GM12892 (cell line): ENCODE measurements at regions not wholly inside any gene's neighbourhood (a gene's known extent, or its start where the extent isn't known, plus 50 kb on each side); places are given as distances from the start of the nearest gene placed in this dataset.
"Not testable (repeated sequence)": the region's sequence is repeated elsewhere in the genome, so short reads cannot be mapped to it uniquely, and the experiment has no call there.

ENCODE experiments used
- DNase-seq: peaks from one replicate; pipeline ENCODE4 v3.0.0; 2011; ENCODE audit not compliant: insufficient read length
- FAIRE-seq: peaks from 2 replicates; lab custom pipeline; 2011; peaks lifted over from hg19 to GRCh38; lab: Jason Lieb, UNC
- POLR2A ChIP-seq: IDR thresholded peaks from 2 replicates; pipeline ENCODE4 v1.6.1; 2011; ENCODE audit warnings: low read depth, low read length, control low read depth
- POLR2AphosphoS5 ChIP-seq: IDR thresholded peaks from 2 replicates; pipeline ENCODE4 v1.6.1; 2011; ENCODE audit warnings: low read depth, low read length, control low read depth
- TAF1 ChIP-seq: IDR thresholded peaks from 2 replicates; pipeline ENCODE4 v1.6.1; 2011; ENCODE audit warnings: low read depth, mild to moderate bottlenecking, control low read depth, low read length, borderline replicate concordance

- no peak for DNase-seq
- TF ChIP-seq TAF1 (no peak), POLR2AphosphoS5 (no peak)
- FAIRE-seq: no peak
Measured at GRCh38 chr13:73173279-73173811, 114.5 kb downstream of the KLF5 start.

GRCh38 chr13:73171926-73172325 lies 113.1 kb downstream of the KLF5 start:
- FAIRE-seq (no peak), DNase-seq (no peak)
- TF ChIP-seq POLR2A (no peak), POLR2AphosphoS5 (no peak), TAF1 (no peak)

- DNase-seq: no peak
- TF ChIP-seq TAF1 (no peak), POLR2A (no peak)
- no peak for FAIRE-seq
Measured at GRCh38 chr13:73171271-73171682, 112.5 kb downstream of the KLF5 start.

- no peak for FAIRE-seq
- TF ChIP-seq TAF1 (no peak), POLR2AphosphoS5 (no peak)
- no peak for DNase-seq
Measured at GRCh38 chr13:73169971-73170370, 111.2 kb downstream of the KLF5 start.

GRCh38 chr13:73168953-73169401 lies 110.2 kb downstream of the KLF5 start:
- no peak for TF ChIP-seq TAF1
- no peak for TF ChIP-seq POLR2A
- no peak for TF ChIP-seq POLR2AphosphoS5
- FAIRE-seq (no peak), DNase-seq (no peak)

GRCh38 chr13:73168226-73168952 lies 109.6 kb downstream of the KLF5 start:
- FAIRE-seq (no peak), DNase-seq (no peak)
- no peak for TF ChIP-seq POLR2AphosphoS5
- TF ChIP-seq TAF1: no peak
- TF ChIP-seq POLR2A: no peak

GRCh38 chr13:73167028-73167820 lies 108.4 kb downstream of the KLF5 start:
- TF ChIP-seq POLR2A (no peak), TAF1 (no peak), POLR2AphosphoS5 (no peak)
- no peak for DNase-seq
- no peak for FAIRE-seq

- TF ChIP-seq POLR2A (no peak), POLR2AphosphoS5 (no peak), TAF1 (no peak)
- FAIRE-seq (no peak), DNase-seq (no peak)
Measured at GRCh38 chr13:73166204-73166603, 107.4 kb downstream of the KLF5 start.

GRCh38 chr13:73162912-73163911 lies 104.4 kb downstream of the KLF5 start:
- FAIRE-seq: no peak
- TF ChIP-seq POLR2AphosphoS5 (no peak), TAF1 (no peak)
- no peak for DNase-seq

- DNase-seq, FAIRE-seq: not testable (repeated sequence)
Measured at GRCh38 chr13:73160371-73161031, 101.7 kb downstream of the KLF5 start.
